Activated CD4-positive, alpha-beta T cell treated with anti-CD3 and anti-CD28 coated beads, Interleukin-2, Interleukin-4, amounts not matched to agents 100 ng/mL and 50 ng/mL, durations not matched to agents 16 hours and 8 hours (primary cell): ENCODE measurements at regions not wholly inside any gene's neighbourhood (a gene's known extent, or its start where the extent isn't known, plus 50 kb on each side); places are given as distances from the start of the nearest gene placed in this dataset.
"Not testable (repeated sequence)": the region's sequence is repeated elsewhere in the genome, so short reads cannot be mapped to it uniquely, and the experiment has no call there.

Experiments used
- DNase-seq: peaks from one replicate; pipeline ENCODE4 v3.0.0-alpha.2; 2020; ENCODE audit warnings: low spot score

GRCh38 chr2:167792126-167792525, 455.3 kb downstream of the STK39 start:
- DNase-seq: no peak

GRCh38 chr2:167790781-167791450, 456.5 kb downstream of the STK39 start:
- DNase-seq: no peak

- no peak for DNase-seq
Observed at GRCh38 chr2:167790189-167790588, 457.2 kb downstream of the STK39 start.

- no peak for DNase-seq
Observed at GRCh38 chr2:167787562-167787961, 459.8 kb downstream of the STK39 start.

GRCh38 chr2:167787021-167787420, 460.4 kb downstream of the STK39 start:
- DNase-seq: no peak

GRCh38 chr2:167785606-167786216, 461.7 kb downstream of the STK39 start:
- DNase-seq: no peak

- DNase-seq: no peak
Observed at GRCh38 chr2:167784084-167784425, 463.3 kb downstream of the STK39 start.

- no peak for DNase-seq
Observed at GRCh38 chr2:167783261-167784083, 463.9 kb downstream of the STK39 start.

- DNase-seq: not testable (repeated sequence)
Observed at GRCh38 chr2:167781629-167782028, 465.8 kb downstream of the STK39 start.

- DNase-seq: no peak
Observed at GRCh38 chr2:167776359-167776758, 471.0 kb downstream of the STK39 start.

GRCh38 chr2:167771628-167772027, 475.8 kb downstream of the STK39 start:
- no peak for DNase-seq

- DNase-seq: no peak
Observed at GRCh38 chr2:167769020-167769419, 478.4 kb downstream of the STK39 start.

GRCh38 chr2:167767830-167768229, 479.6 kb downstream of the STK39 start:
- no peak for DNase-seq

GRCh38 chr2:167764772-167765341, 482.5 kb downstream of the STK39 start:
- DNase-seq: no peak

- DNase-seq: no peak
Observed at GRCh38 chr2:167761465-167762136, 485.8 kb downstream of the STK39 start.

GRCh38 chr2:167759531-167759930, 487.9 kb downstream of the STK39 start:
- DNase-seq: no peak

- DNase-seq: no peak
Observed at GRCh38 chr2:167758292-167758691, 489.1 kb downstream of the STK39 start.

GRCh38 chr2:167756446-167756845, 490.9 kb downstream of the STK39 start:
- DNase-seq: no peak

GRCh38 chr2:167753142-167753541, 494.3 kb downstream of the STK39 start:
- no peak for DNase-seq

GRCh38 chr2:167752734-167753133, 494.7 kb downstream of the STK39 start:
- DNase-seq: no peak

- no peak for DNase-seq
Observed at GRCh38 chr2:167750675-167751074, 496.7 kb downstream of the STK39 start.

- DNase-seq: no peak
Observed at GRCh38 chr2:167749660-167750059, 497.7 kb downstream of the STK39 start.
